SJCRH30 (cell line): ENCODE measurements at regions not wholly inside any gene's neighbourhood (a gene's known extent, or its start where the extent isn't known, plus 50 kb on each side); places are given as distances from the start of the nearest gene placed in this dataset.
A peak's percentile ranks its signal among the peaks of the same experiment; 100 is the strongest.
"Not testable (repeated sequence)": the region's sequence is repeated elsewhere in the genome, so short reads cannot be mapped to it uniquely, and the experiment has no call there.

Source experiments
- DNase-seq, 2 experiments: peaks; one replicate each; pipeline ENCODE4 v3.0.0-alpha.2; 2015 to 2020
- H3K27ac ChIP-seq: fragments of 250-450 bp; sonication (Bioruptor Pico); 2 replicates; pipeline ENCODE4 v1.5.1; 2020; ENCODE audit warnings: mild to moderate bottlenecking, moderate library complexity
- H3K27me3 ChIP-seq: fragments of 250-450 bp; sonication (Bioruptor Pico); 2 replicates; pipeline ENCODE4 v1.5.1; 2020; ENCODE audit warnings: mild to moderate bottlenecking, moderate library complexity
- H3K36me3 ChIP-seq: fragments of 250-450 bp; sonication (Bioruptor Pico); 2 replicates; pipeline ENCODE4 v1.5.1; 2020; ENCODE audit warnings: mild to moderate bottlenecking, moderate library complexity
- H3K4me1 ChIP-seq: fragments of 250-450 bp; sonication (Bioruptor Pico); 2 replicates; pipeline ENCODE4 v1.5.1; 2020; ENCODE audit warnings: mild to moderate bottlenecking, moderate library complexity
- H3K4me3 ChIP-seq: fragments of 250-450 bp; sonication (Bioruptor Pico); 2 replicates; pipeline ENCODE4 v1.5.1; 2020; ENCODE audit warnings: mild to moderate bottlenecking, moderate library complexity
- H3K9me3 ChIP-seq: fragments of 250-450 bp; sonication (Bioruptor Pico); replicated peaks from 2 replicates; pipeline ENCODE4 v1.5.1; 2020; ENCODE audit warnings: mild to moderate bottlenecking, moderate library complexity

- Histone ChIP-seq H3K27ac (no peak overlapping the region; the same call in 1 of the 2 replicates), H3K9me3 (no peaks in the 10 kb centered on the region), H3K4me1 (peaks cover 20% of the 10 kb centered on the region), H3K4me3 (no peak overlapping the region), H3K36me3 (no peaks in the 10 kb centered on the region), H3K27me3 (no peaks in the 10 kb centered on the region)
- DNase-seq: peak; percentile 12 to 56
These were observed 313.0 kb upstream of the ZNF608 start for GRCh38 chr5:125059255-125060002.

GRCh38 chr5:125061726-125062125, 315.3 kb upstream of the ZNF608 start:
- Histone ChIP-seq H3K4me3 (no peak overlapping the region), H3K36me3 (no peaks in the 10 kb centered on the region)
- no peak for DNase-seq

GRCh38 chr5:125064621-125065438, 318.4 kb upstream of the ZNF608 start:
- no peak overlapping the region for H3K4me3 ChIP-seq
- peak in 1 of 2 experiments; percentile 41 for DNase-seq
- no peaks in the 10 kb centered on the region for H3K27me3 ChIP-seq
- no peak overlapping the region for H3K27ac ChIP-seq
- no peaks in the 10 kb centered on the region for H3K36me3 ChIP-seq
- no peaks in the 10 kb centered on the region for H3K9me3 ChIP-seq
- H3K4me1 ChIP-seq: peaks cover 12% of the 10 kb centered on the region

More at GRCh38 chr5:125061726-125062125, 315.3 kb upstream of the ZNF608 start:
- Histone ChIP-seq H3K27ac (no peak overlapping the region), H3K27me3 (no peaks in the 10 kb centered on the region), H3K9me3 (no peaks in the 10 kb centered on the region), H3K4me1 (peaks cover 30% of the 10 kb centered on the region)

GRCh38 chr5:125065741-125066140, 319.3 kb upstream of the ZNF608 start:
- H3K27me3 ChIP-seq: no peaks in the 10 kb centered on the region
- DNase-seq: no peak
- no peak overlapping the region for H3K27ac ChIP-seq
- H3K36me3 ChIP-seq: no peaks in the 10 kb centered on the region
- H3K4me1 ChIP-seq: peaks cover 9% of the 10 kb centered on the region
- H3K9me3 ChIP-seq: no peaks in the 10 kb centered on the region
- no peak overlapping the region for H3K4me3 ChIP-seq

- no peak overlapping the region for H3K4me3 ChIP-seq
- DNase-seq: no peak
- H3K36me3 ChIP-seq: no peaks in the 10 kb centered on the region
- peaks cover 10% of the 10 kb centered on the region for H3K9me3 ChIP-seq
- no peak overlapping the region for H3K27ac ChIP-seq
- no peaks in the 10 kb centered on the region for H3K4me1 ChIP-seq
- H3K27me3 ChIP-seq: no peaks in the 10 kb centered on the region
These were observed 324.5 kb upstream of the ZNF608 start for GRCh38 chr5:125070961-125071360.

- Histone ChIP-seq H3K36me3 (no peaks in the 10 kb centered on the region), H3K4me3 (no peak overlapping the region), H3K27ac (no peak overlapping the region), H3K4me1 (no peaks in the 10 kb centered on the region), H3K9me3 (peaks cover 10% of the 10 kb centered on the region), H3K27me3 (no peaks in the 10 kb centered on the region)
- no peak for DNase-seq
These were observed 326.7 kb upstream of the ZNF608 start for GRCh38 chr5:125073090-125073489.

GRCh38 chr5:125075567-125075966, 329.1 kb upstream of the ZNF608 start:
- DNase-seq: no peak
- no peaks in the 10 kb centered on the region for H3K4me1 ChIP-seq
- no peak overlapping the region for H3K4me3 ChIP-seq
- peaks cover 10% of the 10 kb centered on the region for H3K9me3 ChIP-seq
- H3K27ac ChIP-seq: no peak overlapping the region
- no peaks in the 10 kb centered on the region for H3K36me3 ChIP-seq
- no peaks in the 10 kb centered on the region for H3K27me3 ChIP-seq

GRCh38 chr5:125079028-125079427, 332.6 kb upstream of the ZNF608 start:
- H3K4me3 ChIP-seq, DNase-seq, H3K9me3 ChIP-seq, H3K36me3 ChIP-seq, H3K27ac ChIP-seq, H3K27me3 ChIP-seq, H3K4me1 ChIP-seq: not testable (repeated sequence)

GRCh38 chr5:125081101-125081500, 334.7 kb upstream of the ZNF608 start:
- H3K27me3 ChIP-seq: no peaks in the 10 kb centered on the region
- no peak overlapping the region for H3K27ac ChIP-seq
- H3K4me1 ChIP-seq: no peaks in the 10 kb centered on the region
- H3K4me3 ChIP-seq: no peak overlapping the region
- no peaks in the 10 kb centered on the region for H3K9me3 ChIP-seq
- no peaks in the 10 kb centered on the region for H3K36me3 ChIP-seq
- DNase-seq: no peak

- no peaks in the 10 kb centered on the region for H3K36me3 ChIP-seq
- no peaks in the 10 kb centered on the region for H3K4me1 ChIP-seq
- H3K4me3 ChIP-seq: no peak overlapping the region
- no peaks in the 10 kb centered on the region for H3K27me3 ChIP-seq
- DNase-seq: no peak
- H3K9me3 ChIP-seq: peaks cover 4% of the 10 kb centered on the region; the same call in 1 of the 2 replicates
- no peak overlapping the region for H3K27ac ChIP-seq
These were observed 337.5 kb upstream of the ZNF608 start for GRCh38 chr5:125083981-125084380.

- no peak for DNase-seq
- H3K36me3 ChIP-seq: no peaks in the 10 kb centered on the region
- no peaks in the 10 kb centered on the region for H3K27me3 ChIP-seq
- H3K9me3 ChIP-seq: peaks cover 4% of the 10 kb centered on the region; the same call in 1 of the 2 replicates
- no peaks in the 10 kb centered on the region for H3K4me1 ChIP-seq
- H3K27ac ChIP-seq: no peak overlapping the region
- H3K4me3 ChIP-seq: no peak overlapping the region
These were observed 339.5 kb upstream of the ZNF608 start for GRCh38 chr5:125085797-125086505.

GRCh38 chr5:125088522-125089105, 342.2 kb upstream of the ZNF608 start:
- no peaks in the 10 kb centered on the region for H3K36me3 ChIP-seq
- peaks cover 4% of the 10 kb centered on the region; the same call in 1 of the 2 replicates for H3K9me3 ChIP-seq
- H3K4me1 ChIP-seq: no peaks in the 10 kb centered on the region
- no peak overlapping the region for H3K27ac ChIP-seq
- H3K4me3 ChIP-seq: no peak overlapping the region
- no peaks in the 10 kb centered on the region for H3K27me3 ChIP-seq
- peak; percentile 21 to 27 for DNase-seq

- H3K36me3 ChIP-seq, H3K27me3 ChIP-seq, DNase-seq, H3K9me3 ChIP-seq, H3K4me3 ChIP-seq, H3K4me1 ChIP-seq, H3K27ac ChIP-seq: not testable (repeated sequence)
These were observed 345.7 kb upstream of the ZNF608 start for GRCh38 chr5:125092138-125092537.

- H3K27ac ChIP-seq: no peak overlapping the region
- DNase-seq: no peak
- H3K4me3 ChIP-seq: no peak overlapping the region
- H3K9me3 ChIP-seq: no peaks in the 10 kb centered on the region
- H3K4me1 ChIP-seq: no peaks in the 10 kb centered on the region
- H3K36me3 ChIP-seq: no peaks in the 10 kb centered on the region
- H3K27me3 ChIP-seq: no peaks in the 10 kb centered on the region
These were observed 347.3 kb upstream of the ZNF608 start for GRCh38 chr5:125093776-125094175.
